ENCODE measurements at regions not wholly inside any gene's neighbourhood (a gene's known extent, or its start where the extent isn't known, plus 50 kb on each side); places are given as distances from the start of the nearest gene placed in this dataset.
"Not testable (repeated sequence)": the region's sequence is repeated elsewhere in the genome, so short reads cannot be mapped to it uniquely, and the experiment has no call there.

GRCh38 chr11:25159341-25159740 is 662.5 kb downstream of the LUZP2 start:
- DNase-seq (ENCODE audit: low spot score) = no peak

GRCh38 chr11:25163421-25163820 is 666.6 kb downstream of the LUZP2 start:
- no peak for DNase-seq (ENCODE audit: low spot score)

- DNase-seq (ENCODE audit: low spot score) = no peak
These were observed 683.3 kb downstream of the LUZP2 start for GRCh38 chr11:25180187-25180586.

- no peak for DNase-seq (ENCODE audit: low spot score)
These were observed 686.6 kb downstream of the LUZP2 start for GRCh38 chr11:25183411-25183810.

- no peak for DNase-seq (ENCODE audit: low spot score)
These were observed 700.7 kb downstream of the LUZP2 start for GRCh38 chr11:25197515-25197914.

GRCh38 chr11:25198704-25199103 is 701.9 kb downstream of the LUZP2 start:
- DNase-seq (ENCODE audit: low spot score) = no peak

- no peak for DNase-seq (ENCODE audit: low spot score)
These were observed 704.1 kb downstream of the LUZP2 start for GRCh38 chr11:25200925-25201324.

- no peak for DNase-seq (ENCODE audit: low spot score)
These were observed 709.9 kb downstream of the LUZP2 start for GRCh38 chr11:25206762-25207161.

GRCh38 chr11:25211635-25212254 is 714.9 kb downstream of the LUZP2 start:
- DNase-seq (ENCODE audit: low spot score) = no peak

GRCh38 chr11:25214535-25215176 is 717.8 kb downstream of the LUZP2 start:
- no peak for DNase-seq (ENCODE audit: low spot score)

GRCh38 chr11:25218036-25218435 is 721.2 kb downstream of the LUZP2 start:
- no peak for DNase-seq (ENCODE audit: low spot score)

GRCh38 chr11:25225078-25225477 is 728.2 kb downstream of the LUZP2 start:
- DNase-seq (ENCODE audit: low spot score) = no peak

GRCh38 chr11:25242928-25243327 is 746.1 kb downstream of the LUZP2 start:
- DNase-seq (ENCODE audit: low spot score) = no peak

- no peak for DNase-seq (ENCODE audit: low spot score)
These were observed 747.3 kb downstream of the LUZP2 start for GRCh38 chr11:25244126-25244525.

- no peak for DNase-seq (ENCODE audit: low spot score)
These were observed 750.5 kb downstream of the LUZP2 start for GRCh38 chr11:25247336-25247735.

GRCh38 chr11:25252854-25253253 is 756.0 kb downstream of the LUZP2 start:
- DNase-seq (ENCODE audit: low spot score) = no peak

- DNase-seq (ENCODE audit: low spot score) = not testable (repeated sequence)
These were observed 767.0 kb downstream of the LUZP2 start for GRCh38 chr11:25263861-25264260.

GRCh38 chr11:25271301-25271700 is 774.4 kb downstream of the LUZP2 start:
- DNase-seq (ENCODE audit: low spot score) = no peak

- DNase-seq (ENCODE audit: low spot score) = no peak
These were observed 775.4 kb downstream of the LUZP2 start for GRCh38 chr11:25272214-25272613.

GRCh38 chr11:25280821-25281220 is 784.0 kb downstream of the LUZP2 start:
- not testable (repeated sequence) for DNase-seq (ENCODE audit: low spot score)

GRCh38 chr11:25293166-25293565 is 796.3 kb downstream of the LUZP2 start:
- DNase-seq (ENCODE audit: low spot score) = no peak

GRCh38 chr11:25298450-25298849 is 801.6 kb downstream of the LUZP2 start:
- DNase-seq (ENCODE audit: low spot score) = no peak

GRCh38 chr11:25309818-25310217 is 813.0 kb downstream of the LUZP2 start:
- no peak for DNase-seq (ENCODE audit: low spot score)

- no peak for DNase-seq (ENCODE audit: low spot score)
These were observed 820.4 kb downstream of the LUZP2 start for GRCh38 chr11:25317216-25317615.
